A549 (cell line): ENCODE measurements at regions not wholly inside any gene's neighbourhood (a gene's known extent, or its start where the extent isn't known, plus 50 kb on each side); places are given as distances from the start of the nearest gene placed in this dataset.

Source experiments
- ATAC-seq, 2 experiments: fragments of 200-7000 bp in 1 of 2; fragments of >200 bp in 1 of 2; cut with Nextera tagmentation in 1 of 2; cut with Tn5 transposase in 1 of 2; 3 replicates each; pipeline versions ENCODE4 v1.8.0 to v1.9.1; 2018 to 2020; ENCODE audit warnings: mild to moderate bottlenecking in 1 of 2, moderate library complexity in 1 of 2
- CTCF ChIA-PET: fragments of 300-600 bp; sonication (Branson Sonifier 250); formaldehyde crosslinking; extraction: SDS; loops from one replicate; lab custom pipeline; 2021; ENCODE audit warnings: antibody characterized with exemption, inconsistent platforms; lab: Yijun Ruan, JAX
- POLR2A ChIA-PET: fragments of 350-600 bp; formaldehyde crosslinking; extraction: SDS; loops from one replicate; lab custom pipeline; 2021; ENCODE audit warnings: antibody characterized with exemption, inconsistent platforms; lab: Yijun Ruan, JAX
- DNase-seq, 2 experiments: peaks; one replicate each; pipeline versions ENCODE4 v3.0.0 to v3.0.0-alpha.2; 2011 to 2016; ENCODE audit warnings: low read depth in 1 of 2, low spot score in 1 of 2
- FAIRE-seq: peaks from 2 replicates; lab custom pipeline; 2011; peaks lifted over from hg19 to GRCh38; lab: Jason Lieb, UNC
- H3K27ac ChIP-seq, 2 experiments: fragments of >200 bp; sonication (Bioruptor Twin); formaldehyde crosslinking; 3 replicates each; pipeline ENCODE4 v1.5.1; 2016 to 2017
- H3K4me1 ChIP-seq: fragments of >200 bp; sonication (Bioruptor Twin); formaldehyde crosslinking; 3 replicates; pipeline ENCODE4 v1.6.1; 2016
- H3K4me2 ChIP-seq: fragments of >200 bp; sonication (Bioruptor Twin); formaldehyde crosslinking; 3 replicates; pipeline ENCODE4 v1.6.1; 2016
- H3K4me3 ChIP-seq: fragments of >200 bp; sonication (Bioruptor Twin); formaldehyde crosslinking; 3 replicates; pipeline ENCODE4 v1.5.1; 2016
- H3K9me3 ChIP-seq: fragments of >200 bp; sonication (Bioruptor Twin); formaldehyde crosslinking; 3 replicates; pipeline ENCODE4 v1.6.1; 2016
- BHLHE40 ChIP-seq: IDR thresholded peaks from 2 replicates; pipeline ENCODE4 v1.6.1; 2012; ENCODE audit warnings: low read depth, low read length, inconsistent platforms
- CEBPB ChIP-seq, 2 experiments: fragments of >200 bp in 1 of 2; sonication (Bioruptor Twin) in 1 of 2; formaldehyde crosslinking in 1 of 2; IDR thresholded peaks; 2 replicates each; pipeline ENCODE4 v1.6.1; 2012 to 2016
- EP300 ChIP-seq, 2 experiments: fragments of >200 bp; sonication (Bioruptor Twin); formaldehyde crosslinking; IDR thresholded peaks; 2 replicates in 1 of 2; 3 replicates in 1 of 2; pipeline ENCODE4 v1.6.1; 2016 to 2017
- FOSB ChIP-seq: fragments of 250-450 bp; sonication (Bioruptor Pico); IDR thresholded peaks from 2 replicates; pipeline ENCODE4 v1.5.0; 2020; ENCODE audit warnings: mild to moderate bottlenecking, moderate library complexity
- FOSL2 ChIP-seq, 2 experiments: fragments of 450-650 bp in 1 of 2; fragments of >200 bp in 1 of 2; sonication (Bioruptor Twin) in 1 of 2; formaldehyde crosslinking; IDR thresholded peaks; 2 replicates each; pipeline versions ENCODE4 v1.5.0 to v1.6.1; 2016 to 2020; ENCODE audit warnings: mild to moderate bottlenecking in 1 of 2, moderate library complexity in 1 of 2
- FOXS1 ChIP-seq: fragments of 250-450 bp; sonication (Bioruptor Pico); IDR thresholded peaks from 2 replicates; pipeline ENCODE4 v1.5.0; 2020; ENCODE audit warnings: mild to moderate bottlenecking, moderate library complexity
- GATA3 ChIP-seq: IDR thresholded peaks from 2 replicates; pipeline ENCODE4 v1.6.1; 2012; ENCODE audit warnings: borderline replicate concordance
- HDAC2 ChIP-seq: fragments of 200-600 bp; sonication (generic); IDR thresholded peaks from 2 replicates; pipeline ENCODE4 v1.6.1; 2016
- HES2 ChIP-seq: fragments of >200 bp; sonication (Bioruptor Twin); formaldehyde crosslinking; IDR thresholded peaks from 2 replicates; pipeline ENCODE4 v1.6.1; 2016
- HEYL ChIP-seq: fragments of 250-450 bp; sonication (Bioruptor Pico); IDR thresholded peaks from 2 replicates; pipeline ENCODE4 v1.8.0; 2021; ENCODE audit warnings: mild to moderate bottlenecking, moderate library complexity
- HOXA7 ChIP-seq: fragments of 250-450 bp; sonication (Bioruptor Pico); IDR thresholded peaks from 2 replicates; pipeline ENCODE4 v1.5.0; 2020; ENCODE audit warnings: mild to moderate bottlenecking, moderate library complexity
- KDM1A ChIP-seq: fragments of 200-600 bp; sonication (generic); IDR thresholded peaks from 2 replicates; pipeline ENCODE4 v1.6.1; 2016; ENCODE audit warnings: low read depth, mild to moderate bottlenecking
- MYC ChIP-seq: IDR thresholded peaks from 2 replicates; pipeline ENCODE4 v1.6.1; 2012; ENCODE audit warnings: mild to moderate bottlenecking, inconsistent platforms, low read length, improper control_type of control experiment, borderline replicate concordance
- POLR2A ChIP-seq: IDR thresholded peaks from 2 replicates; pipeline ENCODE4 v1.6.1; 2012; ENCODE audit warnings: mild to moderate bottlenecking, low read length
- RAD21 ChIP-seq, 2 experiments: fragments of >200 bp in 1 of 2; sonication (Bioruptor Twin) in 1 of 2; formaldehyde crosslinking in 1 of 2; IDR thresholded peaks in 1 of 2; conservative IDR thresholded peaks in 1 of 2; 2 replicates in 1 of 2; 3 replicates in 1 of 2; pipeline ENCODE4 v1.6.1; 2012 to 2018; ENCODE audit warnings: inconsistent platforms in 1 of 2
- RARB ChIP-seq: fragments of 250-450 bp; sonication (Bioruptor Pico); IDR thresholded peaks from 2 replicates; pipeline ENCODE4 v1.8.0; 2021; ENCODE audit warnings: mild to moderate bottlenecking, moderate library complexity
- RFX5 ChIP-seq: fragments of 450-650 bp; IDR thresholded peaks from 2 replicates; pipeline ENCODE4 v1.7.1; 2014; ENCODE audit warnings: antibody characterized with exemption, mild to moderate bottlenecking, moderate library complexity
- RNF2 ChIP-seq: fragments of 200-600 bp; sonication (generic); IDR thresholded peaks from 2 replicates; pipeline ENCODE4 v1.6.1; 2016; ENCODE audit warnings: low read depth, mild to moderate bottlenecking, antibody characterized with exemption, moderate library complexity, borderline replicate concordance
- SMC3 ChIP-seq: fragments of >200 bp; sonication (Bioruptor Twin); formaldehyde crosslinking; IDR thresholded peaks from 3 replicates; pipeline ENCODE4 v1.6.1; 2018; ENCODE audit warnings: inconsistent platforms
- SREBF2 ChIP-seq: fragments of 450-650 bp; IDR thresholded peaks from 2 replicates; pipeline ENCODE4 v1.6.1; 2014; ENCODE audit warnings: mild to moderate bottlenecking, moderate library complexity
- TFCP2L1 ChIP-seq: fragments of 250-450 bp; sonication (Bioruptor Pico); IDR thresholded peaks from 2 replicates; pipeline ENCODE4 v1.5.0; 2021; ENCODE audit warnings: mild to moderate bottlenecking
- TP53 ChIP-seq: fragments of 250-450 bp; sonication (Bioruptor Pico); IDR thresholded peaks from 2 replicates; pipeline ENCODE4 v1.5.0; 2021; ENCODE audit warnings: mild to moderate bottlenecking, moderate library complexity
- ZNF302 ChIP-seq: fragments of 250-450 bp; sonication (Bioruptor Pico); IDR thresholded peaks from 2 replicates; pipeline ENCODE4 v1.9.0; 2021; ENCODE audit warnings: inconsistent platforms, mild to moderate bottlenecking, moderate library complexity
- WGBS: methylation state at CpG from one replicate; pipeline ENCODE4 v1.1.6; 2017; ENCODE audit errors: missing lambda C conversion rate; 5-methylcytosine and 5-hydroxymethylcytosine counted together
- TF ChIP-seq, protein P1 (sequence below): fragments of 250-450 bp; sonication (Bioruptor Pico); IDR thresholded peaks from 2 replicates; pipeline ENCODE4 v1.5.0; 2020; ENCODE audit warnings: low read depth, mild to moderate bottlenecking, moderate library complexity

DNA sequence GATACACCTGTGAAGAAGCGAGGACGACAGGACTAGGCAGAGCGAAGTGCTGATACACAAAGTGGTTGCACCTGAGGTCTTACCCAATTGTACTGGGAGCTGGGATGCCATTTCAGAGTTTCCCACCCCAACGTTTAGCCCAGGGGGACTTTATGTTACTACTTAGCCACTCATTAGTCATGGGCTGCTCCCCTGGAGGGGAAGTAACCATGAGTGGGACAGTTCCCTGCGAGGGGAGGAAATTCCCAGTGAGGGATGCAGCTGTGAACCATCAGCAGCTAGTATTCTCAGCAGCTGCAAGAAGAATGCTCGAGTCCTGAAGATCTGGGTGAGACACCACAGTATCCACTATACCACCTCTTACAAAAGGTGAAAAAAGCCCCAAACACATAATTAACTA, 93.7 kb upstream of the ACTBL2 start:
- TF ChIP-seq KDM1A: no peak
- no peak for TF ChIP-seq HDAC2
- H3K27ac ChIP-seq: no peak overlapping the region
- WGBS: 72% methylated on average over 6 of the region's 6 CpGs
- H3K9me3 ChIP-seq: no peaks in the 10 kb centered on the region
- ATAC-seq (no peak), FAIRE-seq (no peak), DNase-seq (no peak)
- no peak overlapping the region for H3K4me2 ChIP-seq
- ChIA-PET POLR2A (no interaction called here), CTCF (no interaction called here)
- no peak overlapping the region for H3K4me3 ChIP-seq
- H3K4me1 ChIP-seq: no peaks in the 10 kb centered on the region

GRCh38 chr5:57575839-57576238, 93.2 kb upstream of the ACTBL2 start:
- H3K9me3 ChIP-seq: no peaks in the 10 kb centered on the region
- no peak overlapping the region for H3K4me3 ChIP-seq
- FAIRE-seq (no peak), ATAC-seq (no peak), DNase-seq (no peak)
- CTCF ChIA-PET: no interaction called here
- no peak overlapping the region for H3K27ac ChIP-seq
- H3K4me1 ChIP-seq: no peaks in the 10 kb centered on the region
- POLR2A ChIA-PET: no interaction called here
- WGBS: 60% methylated on average over 9 of the region's 9 CpGs
- H3K4me2 ChIP-seq: no peak overlapping the region
- TF ChIP-seq, protein P1, sequence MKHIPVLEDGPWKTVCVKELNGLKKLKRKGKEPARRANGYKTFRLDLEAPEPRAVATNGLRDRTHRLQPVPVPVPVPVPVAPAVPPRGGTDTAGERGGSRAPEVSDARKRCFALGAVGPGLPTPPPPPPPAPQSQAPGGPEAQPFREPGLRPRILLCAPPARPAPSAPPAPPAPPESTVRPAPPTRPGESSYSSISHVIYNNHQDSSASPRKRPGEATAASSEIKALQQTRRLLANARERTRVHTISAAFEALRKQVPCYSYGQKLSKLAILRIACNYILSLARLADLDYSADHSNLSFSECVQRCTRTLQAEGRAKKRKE (CRISPR knock-in tag): no peak
- TF ChIP-seq FOXS1 (CRISPR knock-in tag): no peak
- no peak for TF ChIP-seq RNF2
- no peak for TF ChIP-seq MYC
- TF ChIP-seq RARB (CRISPR knock-in tag): no peak
- no peak for TF ChIP-seq FOSB
- no peak for TF ChIP-seq FOSL2 (IDR thresholded peaks at IDR 0.05)
- no peak for TF ChIP-seq FOSL2 (CRISPR knock-in tag; IDR thresholded peaks at IDR 0.05)
- TF ChIP-seq HOXA7 (CRISPR knock-in tag): no peak
- TF ChIP-seq GATA3: no peak
- no peak for TF ChIP-seq ZNF302 (CRISPR knock-in tag)
- no peak for TF ChIP-seq TFCP2L1
- TF ChIP-seq TP53 (CRISPR knock-in tag): no peak
- TF ChIP-seq SMC3: no peak
- no peak for TF ChIP-seq POLR2A
- TF ChIP-seq, all 56 proteins: peak for 0

- Histone ChIP-seq H3K9me3 (no peaks in the 10 kb centered on the region), H3K4me3 (no peak overlapping the region)
- no peak for FAIRE-seq
- TF ChIP-seq RNF2 (no peak), RARB (CRISPR knock-in tag) (no peak), EP300 (IDR thresholded peaks at IDR 0.05) (no peak), BHLHE40 (no peak), RFX5 (no peak), SREBF2 (no peak), HES2 (no peak)
- TF ChIP-seq, protein P1 (CRISPR knock-in tag): no peak
- TF ChIP-seq, all 56 proteins: peak for 0
- no peak for DNase-seq
- ChIA-PET CTCF (interaction anchor here (0.6 to 1.4 kb wide), 2 partner anchors 124 to 275 kb away, joined by 3 read pairs; no protein-coding TSS in a partner anchor), POLR2A (no interaction called here)
- H3K27ac ChIP-seq: no peak overlapping the region
- ATAC-seq: no peak
- no peak overlapping the region for H3K4me2 ChIP-seq
- no peaks in the 10 kb centered on the region for H3K4me1 ChIP-seq
Observed at GRCh38 chr5:57572461-57572860, 89.8 kb upstream of the ACTBL2 start.

DNA sequence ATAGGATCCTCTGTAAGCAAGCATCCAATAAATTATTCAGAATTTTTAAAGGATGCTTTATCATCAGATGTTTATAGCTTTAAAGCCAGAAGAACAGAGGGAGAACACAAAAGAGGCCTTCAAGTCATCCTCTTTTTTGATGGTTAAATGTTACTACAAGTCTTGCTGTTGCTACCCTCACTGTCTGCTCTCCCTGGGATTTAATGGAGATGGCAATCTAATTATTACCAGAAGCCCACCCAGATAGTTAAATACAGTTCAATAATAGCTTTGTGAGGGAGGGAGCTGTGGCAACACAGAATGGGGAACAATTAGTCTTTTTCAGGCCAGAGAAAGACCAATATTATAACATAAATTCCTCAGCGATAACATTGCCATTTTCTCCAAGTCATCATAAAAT, 87.0 kb upstream of the ACTBL2 start:
- H3K9me3 ChIP-seq: no peaks in the 10 kb centered on the region
- no peak for DNase-seq
- ChIA-PET POLR2A (no interaction called here), CTCF (interaction anchor here (0.8 to 1.9 kb wide), 3 partner anchors 9 to 210 kb away, joined by 3 to 4 read pairs (median 3); no protein-coding TSS in a partner anchor)
- no peak overlapping the region for H3K4me3 ChIP-seq
- H3K4me1 ChIP-seq: no peaks in the 10 kb centered on the region
- no peak for TF ChIP-seq HES2
- TF ChIP-seq CEBPB (IDR thresholded peaks at IDR 0.05): no peak
- TF ChIP-seq RAD21 (conservative IDR thresholded peaks at IDR 0.05 in 1 of 2, IDR thresholded peaks at IDR 0.05 in 1 of 2): no peak
- TF ChIP-seq HEYL (CRISPR knock-in tag): no peak
- WGBS: 96% methylated on average over 1 of the region's 1 CpG
- no peak overlapping the region for H3K4me2 ChIP-seq
- no peak overlapping the region for H3K27ac ChIP-seq
- no peak for FAIRE-seq
- ATAC-seq: no peak
